Skin of body (tissue), 1 donor: ENCODE measurements at regions not wholly inside any gene's neighbourhood (a gene's known extent, or its start where the extent isn't known, plus 50 kb on each side); places are given as distances from the start of the nearest gene placed in this dataset.

Experiments used
- DNase-seq: peaks from one replicate; lab custom pipeline; 2025; lab: John Stamatoyannopoulos, UW

DNA sequence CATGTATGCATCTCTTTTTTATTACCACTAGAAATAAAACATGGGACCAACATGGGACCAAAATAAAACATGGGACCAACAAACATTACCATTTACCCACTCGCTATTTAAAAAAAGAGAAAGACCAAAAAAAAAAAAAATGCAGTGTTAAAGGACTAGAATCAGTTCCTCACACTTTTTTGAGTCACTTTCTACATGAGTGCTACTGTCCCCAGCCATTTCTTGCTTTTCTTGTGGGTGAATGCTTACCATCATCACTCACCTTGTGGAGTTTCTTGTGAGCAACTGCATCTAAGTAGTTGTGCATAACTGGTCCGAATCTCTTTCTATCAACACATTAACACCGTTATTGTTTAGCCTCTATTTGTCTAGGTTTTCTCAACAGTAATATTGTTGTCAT, 493.6 kb upstream of the RIOK2 start:
- DNase-seq = no peak

DNA sequence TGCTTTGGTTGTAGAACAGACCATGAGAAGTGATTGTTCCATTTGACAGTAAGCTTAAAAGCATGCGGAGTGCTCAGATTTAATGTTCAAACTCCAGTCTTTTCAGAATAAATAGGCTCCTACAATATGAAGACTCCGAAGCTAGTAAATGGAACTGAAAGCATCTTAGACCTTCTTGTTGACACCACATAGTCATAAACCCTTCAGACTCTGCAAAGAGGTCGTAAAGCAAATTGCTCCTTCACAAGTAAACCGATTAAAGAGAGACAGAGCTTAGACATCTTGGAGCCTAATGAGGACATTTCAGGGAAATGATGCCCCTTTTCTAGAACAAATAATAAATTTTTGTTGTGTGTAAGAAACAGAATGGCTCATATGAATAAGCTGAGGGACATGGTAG, 511.0 kb upstream of the RIOK2 start:
- DNase-seq = no peak

GRCh38 chr5:97714424-97714823, 531.4 kb upstream of the RIOK2 start:
- DNase-seq = no peak

GRCh38 chr5:97726106-97726505, 543.1 kb upstream of the RIOK2 start:
- no peak for DNase-seq

DNA sequence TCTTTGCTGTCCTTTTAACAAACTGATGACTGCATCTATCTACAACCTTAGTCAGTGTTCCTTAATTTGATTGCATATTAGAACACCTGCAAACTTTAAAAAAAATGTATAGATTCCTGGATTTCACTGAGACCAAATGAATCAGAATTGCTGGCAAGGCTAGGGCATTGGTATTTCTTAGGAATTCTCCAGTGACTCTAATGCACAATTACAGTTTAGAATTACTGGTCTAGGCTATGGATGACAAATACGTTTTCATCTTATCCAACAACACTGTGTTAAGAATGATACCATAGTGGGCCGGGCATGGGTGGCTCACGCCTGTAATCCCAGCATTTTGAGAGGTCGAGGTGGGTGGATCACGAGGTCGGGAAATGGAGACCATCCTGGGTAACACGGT, 545.9 kb upstream of the RIOK2 start:
- no peak for DNase-seq

DNA sequence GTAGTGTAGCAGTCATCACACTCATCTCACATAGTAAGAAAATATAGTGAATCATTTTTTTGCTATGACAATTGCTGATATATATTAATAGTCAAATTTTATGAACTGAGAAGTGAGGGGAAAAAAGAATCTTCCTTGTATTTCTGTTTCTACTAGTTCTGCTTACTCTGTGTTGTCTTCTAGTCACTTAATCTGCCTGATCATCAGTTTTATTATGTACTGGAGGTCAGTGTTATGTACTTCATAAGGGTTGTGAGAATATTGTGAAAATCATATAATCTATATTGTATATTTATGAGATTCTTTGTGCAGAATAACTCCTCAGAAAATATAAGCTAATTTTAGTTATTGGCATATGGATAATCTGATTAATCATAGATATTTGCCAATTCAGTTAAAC, 546.9 kb upstream of the RIOK2 start:
- DNase-seq = no peak

DNA sequence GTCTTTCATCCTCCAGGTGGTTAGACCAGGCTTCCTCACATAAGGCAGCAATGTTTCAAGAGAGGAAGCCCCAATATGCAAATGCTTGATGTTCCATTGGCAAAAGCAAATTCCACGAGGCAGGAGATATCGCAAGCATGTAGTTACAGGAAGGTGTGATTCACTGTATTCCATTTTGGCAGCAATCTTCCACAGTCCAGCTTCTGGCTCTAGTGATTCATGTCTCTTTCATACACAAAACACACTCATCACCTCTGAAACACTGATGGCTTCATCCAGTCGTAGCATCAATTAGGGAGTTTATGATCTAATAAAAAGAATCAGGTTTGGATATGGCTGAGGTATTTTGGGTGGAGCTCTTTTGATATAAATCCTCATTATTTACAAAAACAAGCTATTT, 552.2 kb upstream of the RIOK2 start:
- no peak for DNase-seq

DNA sequence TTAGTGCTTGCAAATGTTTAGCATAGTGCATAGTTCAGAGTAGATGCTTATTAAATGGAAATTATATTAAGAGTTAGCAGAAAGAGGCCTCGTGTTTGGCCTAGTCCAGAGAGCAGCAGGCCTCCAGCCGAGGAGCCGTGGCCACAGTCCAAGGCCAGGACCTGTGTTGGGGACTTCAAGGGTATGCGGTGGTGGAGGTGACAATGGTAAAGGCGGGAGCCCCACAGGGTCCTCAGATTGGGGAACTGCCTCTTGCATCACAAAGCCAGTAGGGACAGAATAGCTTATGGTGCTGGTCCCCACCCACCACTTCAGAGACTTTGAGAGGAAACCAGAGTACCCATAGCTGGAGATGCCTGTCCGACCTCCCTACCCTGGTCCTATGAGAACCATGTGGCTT, 554.6 kb upstream of the RIOK2 start:
- DNase-seq = no peak

DNA sequence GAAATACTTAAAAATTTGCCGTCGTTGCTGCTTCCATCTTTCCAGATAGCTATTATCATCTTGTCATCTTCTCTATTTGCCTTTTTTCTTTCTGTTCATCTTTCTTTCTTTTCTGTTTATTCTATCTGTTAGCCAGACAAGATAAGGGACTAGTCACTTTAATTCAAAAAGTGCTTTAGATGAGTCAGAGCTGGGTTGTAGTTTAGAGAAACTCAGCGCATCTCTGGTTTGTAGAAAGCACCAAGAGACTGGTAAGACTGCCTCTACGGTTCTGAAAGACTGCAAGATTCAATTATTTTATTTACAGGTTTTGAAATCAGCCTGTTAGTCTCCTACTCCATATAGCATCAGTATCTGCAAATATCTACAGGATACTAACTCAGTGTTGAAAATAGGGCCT, 562.8 kb upstream of the RIOK2 start:
- DNase-seq = no peak

GRCh38 chr5:97750576-97750975, 567.5 kb upstream of the RIOK2 start:
- peak; percentile 5 for DNase-seq

DNA sequence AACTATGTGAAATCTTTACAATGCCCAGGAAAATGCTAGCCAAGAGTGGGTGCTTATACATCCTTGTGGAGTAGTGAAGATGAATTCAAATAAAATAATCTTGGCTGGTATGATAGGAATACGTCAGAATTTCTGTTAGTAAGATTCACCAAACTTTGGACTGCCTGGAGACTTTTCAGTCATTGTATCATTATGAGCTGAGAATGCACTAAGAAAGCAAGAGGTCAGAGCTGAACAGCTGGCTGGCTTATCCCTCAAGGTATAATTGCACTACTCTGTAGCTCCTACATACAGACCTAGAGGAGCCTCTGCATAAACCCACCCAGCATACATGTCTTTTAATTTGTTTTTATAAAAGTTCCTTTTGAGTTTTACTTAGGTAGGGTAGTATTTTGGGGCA, 568.5 kb upstream of the RIOK2 start:
- no peak for DNase-seq

DNA sequence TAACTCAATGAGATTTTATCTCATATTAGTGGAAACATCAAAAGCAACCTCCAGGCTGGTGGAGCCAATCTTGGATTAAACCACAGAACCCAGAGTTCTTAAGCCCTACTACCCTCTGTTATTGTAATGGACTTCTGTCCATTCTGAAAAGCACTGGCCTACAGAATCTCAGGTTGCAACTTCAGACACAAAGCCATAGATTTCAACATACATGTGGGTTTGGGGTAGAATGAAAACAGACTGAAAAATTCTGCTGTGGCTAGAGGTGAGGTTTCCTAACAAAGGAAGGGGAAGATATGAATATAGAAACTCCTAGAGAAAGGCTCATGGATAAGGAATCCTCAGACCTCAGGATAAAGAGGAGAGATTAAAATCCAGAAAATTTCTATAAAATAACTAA, 569.8 kb upstream of the RIOK2 start:
- no peak for DNase-seq

GRCh38 chr5:97762483-97762882, 579.4 kb upstream of the RIOK2 start:
- no peak for DNase-seq

DNA sequence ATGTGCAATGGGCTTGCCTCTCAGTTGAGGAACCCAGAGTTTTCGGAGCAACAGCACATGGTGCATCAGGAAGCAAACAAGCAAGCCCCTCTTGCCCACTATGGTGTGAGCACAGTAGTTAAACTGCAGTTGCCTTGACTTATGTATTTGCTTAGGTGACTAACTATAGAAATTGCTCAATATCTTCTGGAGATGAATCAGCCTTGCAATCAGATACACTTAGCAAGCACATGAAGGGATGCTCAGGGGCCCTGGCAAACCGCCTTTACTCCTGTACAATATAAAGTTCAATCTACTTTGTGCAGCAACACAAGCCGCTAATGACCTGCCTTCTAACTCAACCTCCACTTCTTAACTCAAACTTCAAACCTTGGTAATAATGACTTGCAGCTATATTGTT, 581.7 kb upstream of the RIOK2 start:
- DNase-seq = no peak

GRCh38 chr5:97778451-97778850, 595.4 kb upstream of the RIOK2 start:
- no peak for DNase-seq

DNA sequence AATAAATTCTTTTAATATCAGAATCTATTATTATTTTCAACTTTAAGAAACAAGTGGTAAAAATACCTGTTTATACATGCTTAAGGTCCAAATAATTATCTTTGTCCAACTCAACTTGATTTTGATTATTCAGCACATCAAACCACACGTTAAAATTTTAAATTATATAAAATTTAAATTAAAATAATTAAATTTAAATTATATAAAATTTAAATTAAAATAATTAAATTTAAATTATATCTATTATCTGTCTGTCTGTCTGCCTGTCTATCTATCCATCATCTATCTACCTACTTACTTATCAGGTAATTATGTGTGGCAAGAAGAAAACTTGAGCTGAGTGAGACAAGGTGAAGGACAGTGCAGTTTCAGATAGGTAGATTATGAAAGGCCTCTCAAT, 605.3 kb upstream of the RIOK2 start:
- no peak for DNase-seq

DNA sequence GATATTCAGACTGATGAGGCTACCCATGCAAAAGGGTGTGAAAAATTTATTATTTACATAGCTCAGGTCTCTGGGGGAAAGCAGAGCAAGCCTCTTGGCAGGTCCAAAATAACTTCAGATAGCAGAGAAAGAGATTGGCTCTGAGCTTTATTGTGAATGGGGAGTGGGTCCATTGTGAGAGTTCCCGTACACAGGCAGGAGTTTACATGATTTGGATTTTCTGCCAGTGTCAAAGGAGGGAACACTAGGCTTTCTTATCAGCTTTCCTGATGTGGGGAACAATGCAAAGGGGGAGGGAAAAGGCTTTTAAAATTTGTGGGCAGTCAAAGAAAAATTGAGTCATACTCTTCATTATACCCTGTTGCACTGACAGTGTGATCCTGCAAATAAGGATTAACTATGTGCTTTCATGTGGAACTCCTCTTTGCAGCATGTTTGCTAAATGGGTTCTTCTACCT, 615.0 kb upstream of the RIOK2 start:
- DNase-seq = no peak

- DNase-seq = no peak
These were observed 618.4 kb upstream of the RIOK2 start for GRCh38 chr5:97801461-97801860.

DNA sequence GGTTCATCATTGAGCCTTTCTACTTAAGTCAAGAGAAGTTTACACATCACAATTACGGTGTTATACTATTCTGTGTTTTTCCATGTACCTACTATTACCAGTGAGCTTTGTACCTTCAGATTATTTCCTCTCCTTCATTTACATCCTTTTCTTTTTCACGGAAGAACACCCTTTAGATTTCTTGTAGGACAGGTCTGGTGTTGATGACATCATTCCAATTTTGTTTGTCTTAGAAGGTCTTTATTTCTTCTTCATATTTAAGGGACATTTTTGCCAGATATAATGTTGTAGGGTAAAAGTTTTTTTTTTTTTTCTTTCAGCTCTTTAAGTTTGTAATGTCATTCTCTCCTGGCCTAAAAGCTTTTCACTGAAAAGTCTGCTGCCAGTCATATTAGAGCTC, 637.1 kb upstream of the RIOK2 start:
- DNase-seq = no peak

- no peak for DNase-seq
These were observed 649.7 kb upstream of the RIOK2 start for GRCh38 chr5:97832645-97833296.

DNA sequence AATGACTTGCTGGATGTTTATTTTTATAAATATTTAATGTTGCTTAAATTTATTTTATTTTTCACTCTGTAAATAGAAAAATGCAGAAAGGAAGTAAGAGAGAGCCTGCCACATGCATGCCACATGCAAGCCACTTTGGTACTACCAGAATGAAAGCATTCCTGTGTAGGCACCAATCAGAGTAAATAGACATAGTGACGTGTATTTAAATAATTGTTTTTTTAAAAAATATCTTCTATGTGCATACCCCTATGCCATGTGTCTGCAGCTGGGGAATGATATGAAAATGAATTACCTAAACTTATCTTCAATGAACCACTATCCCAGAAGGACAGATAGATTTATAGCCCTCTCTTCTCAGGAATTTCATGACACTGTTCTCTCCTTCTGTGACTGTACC, 651.5 kb upstream of the RIOK2 start:
- no peak for DNase-seq

- no peak for DNase-seq
These were observed 652.1 kb upstream of the RIOK2 start for GRCh38 chr5:97835112-97835511.

GRCh38 chr5:97836816-97837215, 653.8 kb upstream of the RIOK2 start:
- no peak for DNase-seq

DNA sequence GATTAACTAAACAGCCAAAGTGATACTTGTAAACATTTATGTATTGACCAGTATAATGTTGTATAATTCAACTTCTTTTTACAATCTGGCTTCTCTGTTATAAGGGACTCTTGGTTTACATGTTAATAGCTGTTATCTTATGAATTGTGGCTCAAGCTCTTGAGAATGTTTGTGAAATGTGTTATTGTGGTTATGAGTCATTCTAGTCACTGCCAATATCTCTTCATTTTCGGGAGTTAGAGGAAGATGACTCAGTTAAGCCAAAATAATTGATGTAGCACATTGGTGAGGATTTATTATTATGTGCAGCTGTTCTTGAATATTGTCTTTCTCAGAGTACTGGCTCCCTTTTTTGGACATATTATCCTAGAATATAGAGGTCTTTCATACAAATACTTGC, 655.2 kb upstream of the RIOK2 start:
- DNase-seq = peak; percentile 96
